HG02943 (cell line): ENCODE measurements at regions not wholly inside any gene's neighbourhood (a gene's known extent, or its start where the extent isn't known, plus 50 kb on each side); places are given as distances from the start of the nearest gene placed in this dataset.

Experiments used
- ATAC-seq: cut with Tn5 transposase; IDR thresholded peaks from one replicate; pipeline ENCODE4 v1.9.1; 2021; ENCODE audit warnings: mild to moderate bottlenecking, low read depth, moderate library complexity; ENCODE audit not compliant: unreplicated experiment

- no peak for ATAC-seq
Measured at GRCh38 chr2:12663306-12664037, 53.3 kb upstream of the TRIB2 start.

GRCh38 chr2:12665334-12665733 lies 51.4 kb upstream of the TRIB2 start:
- no peak for ATAC-seq

GRCh38 chr2:12666445-12666844 lies 50.3 kb upstream of the TRIB2 start:
- no peak for ATAC-seq
